Adipose tissue (tissue), 3 donors: ENCODE measurements at regions not wholly inside any gene's neighbourhood (a gene's known extent, or its start where the extent isn't known, plus 50 kb on each side); places are given as distances from the start of the nearest gene placed in this dataset.
"Not testable (repeated sequence)": the region's sequence is repeated elsewhere in the genome, so short reads cannot be mapped to it uniquely, and the experiment has no call there.

Source experiments
- H3K27ac ChIP-seq: one replicate; pipeline ENCODE4 v1.5.1; 2013; ENCODE audit warnings: low read depth, low read length
- WGBS, 3 donors: extraction: QIAGEN DNeasy Blood & Tissue Kit; methylation state at CpG; one replicate each; pipeline ENCODE4 v1.1.7; 2013; 5-methylcytosine and 5-hydroxymethylcytosine counted together
- donor health status: healthy with polysubstance abuse.
- donor health status: Bipolar disorder and iron deficiency.
- donor health status: healthy.

DNA sequence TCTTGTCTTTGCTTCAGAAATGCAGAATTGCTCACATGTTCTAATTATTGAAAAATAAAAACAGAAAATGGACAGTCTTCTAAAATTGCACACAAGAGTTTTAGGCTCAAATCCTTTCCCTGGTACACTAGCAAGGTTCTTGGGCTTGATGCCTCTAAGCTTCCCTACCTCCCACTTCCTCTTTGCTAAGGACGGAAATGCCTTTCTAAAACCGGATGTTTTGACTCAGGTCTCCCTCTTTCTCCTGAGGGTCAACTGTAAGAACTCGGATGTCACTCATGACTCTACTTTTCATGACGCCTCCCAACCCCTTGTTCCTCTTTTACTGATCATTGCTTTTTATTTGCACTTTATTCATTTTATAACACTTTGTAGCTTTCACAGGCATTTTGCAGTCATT is 613.5 kb downstream of the C6orf118 start:
- 37 to 51% (median 47%) methylated on average over 4 of the region's 4 CpGs for WGBS, 3 donors
- no peak overlapping the region for H3K27ac ChIP-seq

DNA sequence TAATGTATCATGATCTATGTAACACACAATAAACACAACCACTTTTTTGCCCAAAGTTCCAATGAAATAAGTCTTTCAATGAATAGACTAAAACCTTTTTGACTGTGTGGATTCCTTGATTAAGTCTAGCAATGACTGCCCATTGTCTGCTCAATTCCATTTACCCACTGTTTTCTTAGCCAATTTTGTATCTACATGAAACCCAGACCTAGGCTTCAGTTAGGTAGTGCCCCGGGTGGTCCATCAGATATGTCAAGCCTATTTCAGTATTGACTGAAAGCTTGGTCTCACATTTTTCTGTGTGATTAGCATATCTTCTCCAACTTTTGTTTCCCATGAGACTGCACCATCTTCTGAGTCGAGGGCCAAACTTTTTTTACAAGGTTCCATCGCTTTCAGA is 615.0 kb downstream of the C6orf118 start:
- 83 to 92% (median 83%) methylated on average over 3 of the region's 3 CpGs for WGBS, 3 donors
- H3K27ac ChIP-seq = no peak overlapping the region

DNA sequence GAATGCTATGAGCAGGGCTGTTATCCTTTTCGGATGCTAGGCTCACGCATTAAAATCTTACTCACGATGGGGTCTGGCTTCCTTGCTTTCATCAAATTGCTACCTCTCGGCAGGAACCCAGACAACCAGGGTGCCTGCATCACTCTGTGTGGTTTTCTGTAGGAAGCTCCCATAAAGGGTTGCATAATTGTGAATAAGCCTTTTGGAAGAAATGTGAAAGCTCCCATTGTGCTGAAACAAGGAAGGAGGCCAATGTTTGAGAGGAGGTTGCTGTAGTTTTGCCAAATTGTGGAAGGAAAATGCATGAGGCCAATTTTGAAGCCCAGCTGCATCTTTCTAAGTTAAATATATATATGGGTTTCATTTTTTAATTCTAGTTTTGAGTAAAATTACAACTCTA is 615.5 kb downstream of the C6orf118 start:
- H3K27ac ChIP-seq = no peak overlapping the region
- 24 to 34% (median 31%) methylated on average over 4 of the region's 4 CpGs for WGBS, 3 donors

DNA sequence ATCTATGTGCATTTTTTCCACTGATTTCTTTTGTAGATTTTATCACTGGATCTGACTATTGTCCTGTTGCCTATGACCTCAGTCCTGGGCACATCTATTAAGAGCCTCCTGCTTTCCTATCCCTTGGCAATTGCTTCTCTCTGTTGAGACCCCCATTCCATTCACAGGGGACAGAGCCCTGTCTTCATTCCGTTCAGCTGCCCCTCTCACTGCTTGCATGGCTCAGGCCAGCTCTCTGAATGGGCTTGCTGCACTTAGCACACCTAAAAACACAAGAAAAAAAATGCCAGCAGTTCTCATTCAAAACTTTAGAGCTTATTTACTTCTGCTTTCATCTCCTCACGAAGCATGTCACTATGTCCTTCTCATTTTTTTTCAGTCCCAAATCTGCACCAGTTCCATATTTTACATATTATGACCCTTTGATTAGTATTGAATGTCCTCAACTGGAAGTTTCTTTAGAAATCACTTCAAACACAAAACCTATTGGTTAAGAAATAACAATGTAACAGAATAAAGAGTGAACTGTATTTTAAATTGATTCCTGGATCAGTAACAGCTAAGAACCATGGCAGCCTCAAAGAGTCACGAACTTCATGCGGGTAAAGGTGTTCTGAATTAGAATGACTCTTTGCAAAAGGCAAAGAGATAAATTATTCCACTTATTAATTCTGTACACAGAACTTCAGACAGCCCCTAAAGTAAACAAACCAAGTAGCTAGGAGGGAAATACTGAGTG is 616.5 kb downstream of the C6orf118 start:
- WGBS, 3 donors = 58 to 77% (median 75%) methylated on average over 4 of the region's 4 CpGs
- no peak overlapping the region for H3K27ac ChIP-seq

DNA sequence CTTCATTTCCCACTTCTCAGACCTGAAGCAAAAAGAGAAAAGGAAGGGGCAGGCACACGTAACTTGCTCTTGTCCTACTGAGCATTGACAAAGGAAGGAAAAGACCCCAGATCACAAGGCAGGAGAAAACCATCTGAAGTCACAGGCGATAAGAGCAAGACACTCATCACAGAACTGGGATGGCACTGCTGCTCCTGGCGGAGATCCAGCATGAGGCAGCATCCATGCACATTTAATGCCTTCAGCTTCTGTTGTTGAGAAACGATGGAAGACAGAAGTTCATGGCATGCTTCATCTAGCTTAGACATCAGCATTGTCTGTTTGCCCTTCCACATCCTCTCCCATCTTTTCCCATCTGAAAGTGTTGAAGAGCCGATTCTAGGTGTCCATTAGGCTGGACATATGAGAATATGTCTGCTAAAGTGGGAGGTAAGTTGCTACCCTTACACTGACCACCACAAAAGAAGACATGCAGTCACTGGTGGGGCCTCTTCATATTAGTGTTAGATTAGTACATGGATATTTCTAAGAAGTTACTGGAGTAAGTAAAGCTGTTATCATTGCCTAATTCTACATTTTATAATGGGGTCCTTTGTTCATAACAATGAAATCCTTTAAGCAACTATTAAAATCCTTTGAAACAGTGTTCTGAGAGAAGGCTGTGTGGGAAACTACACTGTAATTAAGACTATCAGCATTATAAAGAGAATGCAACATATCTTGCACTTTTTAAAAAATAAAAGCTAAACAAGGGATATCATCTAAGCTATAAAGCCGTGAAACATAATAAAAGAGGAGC is 618.5 kb downstream of the C6orf118 start:
- H3K27ac ChIP-seq = no peak overlapping the region
- 65 to 80% (median 75%) methylated on average over 6 of the region's 6 CpGs for WGBS, 3 donors

DNA sequence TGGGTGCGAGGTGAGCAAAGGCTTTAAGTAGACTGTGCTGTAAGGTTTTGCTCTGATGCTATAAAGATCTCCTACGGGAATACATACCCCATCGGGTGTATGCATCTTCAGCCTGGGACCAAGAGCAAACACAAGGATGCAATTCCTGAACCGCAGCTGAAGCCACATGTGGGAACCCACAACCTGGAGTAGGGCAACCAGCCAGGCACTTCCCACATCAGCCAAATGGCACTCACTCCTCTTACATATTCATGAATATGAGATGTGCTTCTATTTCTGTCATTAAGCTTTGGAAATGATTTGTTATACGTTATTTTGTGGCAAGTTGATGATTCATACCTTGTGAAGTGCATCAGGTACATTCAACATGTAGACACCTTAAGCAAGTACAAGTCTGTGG is 619.2 kb downstream of the C6orf118 start:
- WGBS, 3 donors = 78 to 89% (median 89%) methylated on average over 5 of the region's 5 CpGs
- H3K27ac ChIP-seq = no peak overlapping the region

DNA sequence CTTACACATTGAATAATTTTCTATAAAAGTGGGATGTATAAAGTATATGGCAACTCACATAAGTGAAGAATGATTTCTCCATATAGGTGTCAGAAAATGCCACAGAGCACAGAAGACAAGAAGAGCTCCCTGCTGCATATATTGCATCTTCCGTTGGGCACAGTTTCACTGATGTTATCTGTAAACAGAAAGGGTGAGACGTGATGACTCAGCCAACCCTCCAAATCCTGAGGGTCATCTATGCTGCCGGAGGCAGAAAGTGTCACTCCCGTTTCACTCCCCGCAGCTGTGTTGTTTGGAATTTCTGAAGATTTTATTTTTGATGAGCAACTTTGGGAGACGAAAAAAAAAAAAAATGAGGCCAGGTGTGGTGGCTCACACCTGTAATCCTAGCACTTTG is 644.1 kb downstream of the C6orf118 start:
- no peak overlapping the region for H3K27ac ChIP-seq
- WGBS, 3 donors = 72 to 78% (median 78%) methylated on average over 6 of the region's 6 CpGs

DNA sequence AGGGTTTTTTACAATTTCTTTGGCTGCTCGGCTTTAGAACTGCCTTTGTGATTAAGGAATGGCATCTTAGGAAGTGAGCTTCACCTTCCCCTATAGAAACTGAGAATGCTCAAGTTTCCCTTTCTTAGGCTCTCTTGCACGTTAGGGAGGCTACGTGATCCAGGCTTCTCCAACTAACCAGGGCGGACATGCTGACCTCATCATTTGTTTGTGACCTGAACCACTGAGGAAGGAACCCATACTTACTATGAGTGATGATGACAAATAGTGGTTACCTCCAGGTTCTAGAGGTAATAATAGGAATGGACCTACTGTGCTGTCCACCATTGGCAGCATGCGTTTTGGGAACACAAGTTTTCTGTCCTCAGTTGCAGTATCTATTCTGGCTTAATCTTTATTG is 645.8 kb downstream of the C6orf118 start:
- 75 to 88% (median 87%) methylated on average over 5 of the region's 5 CpGs for WGBS, 3 donors
- H3K27ac ChIP-seq = no peak overlapping the region

DNA sequence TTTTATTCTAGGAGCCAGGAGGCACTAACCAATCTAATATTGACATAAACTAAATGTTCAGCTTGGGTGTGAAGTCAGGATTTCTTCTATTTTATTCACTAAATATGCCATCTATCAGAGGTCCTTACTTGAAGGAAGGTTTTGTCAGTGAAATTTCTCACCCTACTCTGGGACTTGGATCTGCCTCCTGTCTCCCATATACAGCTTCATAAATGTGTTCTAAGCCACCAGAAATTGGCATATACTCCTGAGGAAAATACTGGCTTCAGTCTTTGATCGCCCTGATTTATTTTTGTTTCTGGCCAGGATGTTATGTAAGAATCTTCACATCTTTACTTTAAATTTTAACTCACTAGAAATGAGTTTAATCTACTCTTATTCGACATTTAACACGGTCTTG is 647.7 kb downstream of the C6orf118 start:
- 72 to 92% (median 84%) methylated on average over 3 of the region's 3 CpGs for WGBS, 3 donors

DNA sequence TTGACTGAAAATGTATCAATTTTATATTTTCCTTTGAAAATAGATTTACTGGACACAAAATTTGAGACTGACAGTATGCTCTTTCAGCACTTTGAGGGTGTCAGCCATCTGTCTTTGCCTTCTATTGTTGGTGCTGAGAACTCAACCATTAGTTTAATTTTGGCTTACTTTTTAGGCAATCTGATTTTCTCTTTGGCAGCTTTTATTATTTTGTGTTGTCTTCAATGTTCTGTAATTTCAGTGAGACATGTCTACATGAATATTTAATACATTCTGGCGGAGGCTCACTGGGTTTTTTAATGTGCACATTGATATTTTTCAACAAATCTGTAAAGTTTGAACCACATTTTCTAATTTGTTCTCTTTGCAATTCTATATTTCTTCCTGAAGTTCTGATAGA is 648.6 kb downstream of the C6orf118 start:
- no peak overlapping the region for H3K27ac ChIP-seq
- 61 to 92% (median 90%) methylated on average over 1 of the region's 1 CpG for WGBS, 3 donors

More for the DNA sequence above, 647.7 kb downstream of the C6orf118 start:
- H3K27ac ChIP-seq = no peak overlapping the region

DNA sequence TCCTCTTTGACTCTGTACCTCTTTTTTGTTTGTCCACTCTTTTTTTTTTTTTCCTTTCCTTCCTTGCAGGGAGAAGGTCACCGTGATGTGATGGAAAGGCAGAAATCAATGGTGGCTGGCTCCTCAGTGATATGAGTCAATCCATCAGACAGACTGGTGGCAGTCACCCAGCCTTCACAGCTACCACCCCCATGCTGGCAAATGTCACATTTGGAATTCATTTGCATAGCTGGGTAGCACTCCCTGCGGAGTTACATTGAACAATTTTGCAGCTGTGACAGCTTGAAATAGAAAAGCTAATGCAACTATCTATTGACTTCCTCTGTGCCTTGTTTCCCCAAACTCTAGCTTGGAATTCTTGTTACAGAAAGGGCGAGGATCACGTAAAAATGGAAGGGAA is 668.4 kb downstream of the C6orf118 start:
- H3K27ac ChIP-seq = no peak overlapping the region
- WGBS, 3 donors = 62 to 79% (median 66%) methylated on average over 4 of the region's 4 CpGs

DNA sequence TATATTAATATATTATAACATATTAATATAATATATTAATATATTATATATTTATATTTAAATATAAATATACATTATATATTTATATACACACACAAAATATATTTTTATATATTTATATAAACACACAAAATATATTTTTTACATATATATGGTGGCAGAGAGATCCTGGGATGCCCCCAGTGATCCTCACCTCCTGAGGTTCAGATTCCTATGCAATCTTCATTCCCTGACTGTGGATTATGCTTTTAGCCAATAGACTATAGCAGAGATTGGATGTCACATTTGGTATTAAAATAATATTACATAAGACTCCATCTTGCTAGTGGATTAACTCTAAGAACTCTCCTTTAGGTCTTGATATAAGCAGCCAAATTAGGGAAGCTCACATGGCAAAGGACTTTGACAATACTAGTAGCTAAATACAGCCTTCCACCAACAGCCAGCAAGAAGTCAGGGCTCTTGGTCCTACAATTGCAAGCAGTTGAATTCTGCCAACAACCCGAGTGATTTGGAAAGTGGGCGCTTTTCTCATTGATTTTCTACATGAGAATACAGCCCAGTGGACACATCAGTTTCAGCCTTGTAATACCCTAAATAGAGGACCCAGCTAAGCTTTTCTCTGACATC is 681.0 kb downstream of the C6orf118 start:
- H3K27ac ChIP-seq = no peak overlapping the region
- 88 to 95% (median 91%) methylated on average over 2 of the region's 2 CpGs for WGBS, 3 donors

DNA sequence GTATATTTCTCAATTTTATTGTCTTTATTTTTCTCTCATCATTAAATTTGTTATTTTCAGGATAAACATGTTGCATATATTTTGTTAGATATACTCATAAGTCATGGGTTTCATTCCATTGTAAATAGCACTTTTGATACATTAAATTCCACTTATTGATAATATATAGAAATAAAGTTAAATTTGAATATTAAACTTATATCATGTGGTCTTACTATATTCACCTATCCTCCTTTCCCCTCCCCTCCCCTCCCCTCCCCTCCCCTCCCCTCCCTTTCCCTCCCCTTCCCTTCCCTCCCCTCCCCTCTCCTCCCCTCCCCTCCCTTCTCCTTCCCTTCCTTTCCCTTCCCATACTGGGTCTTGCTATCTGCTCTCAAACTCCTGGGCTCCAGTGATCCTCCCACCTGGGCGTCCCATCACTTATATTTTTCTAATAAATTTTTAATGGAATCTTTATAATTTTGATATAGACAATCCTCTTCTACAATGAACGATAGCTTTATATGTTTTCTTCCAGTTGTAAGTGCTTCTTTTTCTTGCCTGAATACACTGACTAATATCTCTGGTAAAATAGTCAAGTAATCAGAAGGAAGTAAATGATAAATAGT is 692.4 kb downstream of the C6orf118 start:
- no peak overlapping the region for H3K27ac ChIP-seq
- WGBS, 3 donors = 64 to 87% (median 87%) methylated on average over 2 of the region's 2 CpGs

DNA sequence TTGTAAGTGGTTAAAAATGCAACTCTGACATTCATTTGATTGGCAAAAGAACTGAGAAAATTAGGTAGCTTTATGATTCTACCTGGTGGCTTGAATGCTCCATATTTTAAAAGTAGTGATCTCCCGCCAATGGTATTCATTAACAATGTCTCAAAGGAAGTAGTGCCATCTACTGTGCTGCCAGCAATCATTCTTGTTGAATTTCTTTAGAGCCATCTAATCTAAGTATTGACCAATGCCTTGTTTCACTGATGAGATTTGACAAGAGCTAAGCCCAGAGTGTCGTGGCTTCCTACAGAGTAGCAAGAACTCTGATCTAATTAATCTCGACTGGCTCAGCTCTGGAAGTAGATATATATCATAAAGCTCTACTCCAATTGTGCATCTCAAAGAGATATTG is 696.7 kb downstream of the C6orf118 start:
- 43 to 73% (median 70%) methylated on average over 3 of the region's 3 CpGs for WGBS, 3 donors
- no peak overlapping the region for H3K27ac ChIP-seq

DNA sequence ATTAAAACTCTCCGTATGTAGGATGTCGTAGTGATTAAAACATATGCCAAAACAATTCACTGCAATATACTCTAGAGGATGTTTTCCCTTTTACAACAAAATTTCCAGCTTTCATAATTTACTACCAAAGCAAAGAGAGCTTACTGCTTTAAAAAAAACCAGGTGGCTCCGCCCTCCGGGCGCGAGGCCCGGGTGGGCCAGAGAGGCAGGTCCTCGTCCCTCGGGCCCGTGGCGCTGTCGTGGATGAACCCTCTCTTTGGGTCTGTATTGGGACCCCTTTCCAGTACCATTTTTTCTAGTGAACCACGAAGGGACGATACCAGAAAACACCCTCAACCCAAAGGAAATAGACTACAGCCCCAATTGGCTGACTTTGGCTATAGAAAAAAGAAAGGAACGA is 698.5 kb downstream of the C6orf118 start:
- H3K27ac ChIP-seq = not testable (repeated sequence)
- WGBS, 3 donors = 78 to 89% (median 86%) methylated on average over 15 of the region's 15 CpGs

DNA sequence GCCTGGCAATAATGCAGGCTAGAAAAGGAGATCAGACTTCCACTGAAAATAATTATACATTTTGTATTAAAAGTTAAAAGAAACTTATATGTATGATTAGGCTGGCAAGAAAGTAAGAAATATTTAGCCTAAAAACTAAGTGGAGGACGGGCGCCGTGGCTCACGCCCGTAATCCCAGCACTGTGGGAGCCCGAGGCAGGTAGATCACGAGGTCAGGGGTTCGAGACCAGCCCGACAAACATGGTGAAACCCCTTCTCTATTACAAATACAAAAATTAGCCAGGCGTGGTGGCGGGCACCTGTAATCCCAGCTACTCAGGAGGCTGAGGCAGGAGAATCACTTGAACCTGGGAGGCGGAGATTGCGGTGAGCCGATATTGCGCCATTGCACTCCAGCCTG is 707.0 kb downstream of the C6orf118 start:
- not testable (repeated sequence) for H3K27ac ChIP-seq

DNA sequence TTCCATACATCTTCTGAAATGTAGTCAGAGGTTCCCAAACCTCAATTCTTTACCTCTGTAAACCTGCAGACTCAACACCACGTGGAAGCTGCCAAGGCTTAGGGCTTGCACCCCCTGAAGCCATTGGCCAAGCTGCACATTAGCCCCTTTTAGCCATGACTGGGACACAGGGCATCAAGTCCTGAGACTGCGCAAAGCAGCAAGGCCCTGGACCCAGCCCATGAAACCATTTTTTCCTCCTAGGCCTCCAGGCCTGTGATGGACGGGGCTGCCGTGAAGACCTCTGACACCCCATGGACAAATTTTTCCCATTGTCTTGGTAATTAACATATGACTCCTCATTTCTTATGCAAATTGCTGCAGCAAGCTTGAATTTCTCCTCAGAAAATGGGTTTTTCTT is 727.8 kb downstream of the C6orf118 start:
- WGBS, 3 donors = 56 to 59% (median 57%) methylated on average over 4 of the region's 4 CpGs
- no peak overlapping the region for H3K27ac ChIP-seq

More for the DNA sequence above, 707.0 kb downstream of the C6orf118 start:
- whole genome bisulfite sequencing, 3 donors = 87 to 94% (median 94%) methylated on average over 15 of the region's 15 CpGs

DNA sequence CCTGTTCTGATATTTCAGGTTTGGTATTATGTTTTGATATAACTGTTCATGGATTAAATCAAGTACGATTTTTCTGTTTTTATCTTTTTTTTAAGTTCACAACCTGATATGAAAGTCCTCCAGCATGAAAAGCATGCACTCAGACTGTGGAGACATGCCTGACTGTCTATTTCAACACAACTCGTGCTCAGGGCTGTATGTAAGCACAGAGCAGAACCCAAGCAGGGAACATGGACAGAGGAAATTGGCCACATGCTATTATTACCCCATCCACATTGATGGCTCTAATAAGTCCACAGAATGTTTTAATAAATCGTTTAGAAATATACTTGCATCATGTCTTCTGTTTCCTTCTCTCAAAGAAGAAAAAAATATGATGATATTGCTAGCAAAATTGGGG is 730.4 kb downstream of the C6orf118 start:
- H3K27ac ChIP-seq = no peak overlapping the region
- 42 to 57% (median 52%) methylated on average over 3 of the region's 3 CpGs for WGBS, 3 donors

DNA sequence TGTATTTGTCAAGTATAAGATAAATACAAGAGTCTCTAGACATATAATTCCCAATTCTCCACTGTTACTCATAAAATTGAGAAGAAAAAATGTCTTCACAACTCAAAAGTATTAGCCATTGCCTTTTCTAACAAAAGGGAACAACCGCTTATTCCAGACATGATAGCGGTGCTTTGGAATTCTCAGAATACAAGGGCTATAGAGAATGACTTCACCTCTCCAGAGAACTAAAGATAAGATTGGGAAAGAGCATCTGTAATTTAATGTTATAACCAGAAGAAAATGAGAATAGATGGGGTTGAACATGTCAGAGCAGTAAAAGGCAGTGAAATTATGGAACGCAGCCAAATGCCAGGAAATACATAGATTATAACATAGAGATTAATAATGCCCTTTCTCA is 730.8 kb downstream of the C6orf118 start:
- 48 to 74% (median 50%) methylated on average over 3 of the region's 3 CpGs for WGBS, 3 donors
- no peak overlapping the region for H3K27ac ChIP-seq
